ENCODE measurements at regions not wholly inside any gene's neighbourhood (a gene's known extent, or its start where the extent isn't known, plus 50 kb on each side); places are given as distances from the start of the nearest gene placed in this dataset.

GRCh38 chr4:24683116-24683515 is 98.8 kb upstream of the DHX15 start:
- no peak for DNase-seq
- TF ChIP-seq EP300 (IDR thresholded peaks at IDR 0.05; ENCODE audit: low read depth) (no peak), POLR2A (IDR thresholded peaks at IDR 0.05) (no peak)
- Histone ChIP-seq H3K4me3 (no peak overlapping the region), H3K27ac (no peak overlapping the region), H3K4me1 (peaks cover 0 to 4% (median 0%) of the 10 kb centered on the region in 4 donors), H3K9me3 (no peaks in the 10 kb centered on the region), H3K27me3 (no peaks in the 10 kb centered on the region), H3K36me3 (no peaks in the 10 kb centered on the region)
- 66 to 69% methylated on average over 3 to 7 of the region's 7 CpGs for WGBS, 2 donors (ENCODE audit: low coverage in 1 of 2)
- intact Hi-C loops (cut with DNase I; ENCODE audit: low total_unique reads) (no loop called here), in situ Hi-C loops (cut with MboI; ENCODE audit: low pct_ligation_motif_present in 1 of 4, low pct_unique_long_range_greater_than_20kb in 1 of 4, low sequenced_read_pairs in 3 of 4) (loop anchor here in 1 of 4 donors (25.0 kb wide), 2 partner anchors 96 to 196 kb away; partner anchors contain the start of gene DHX15)

- Histone ChIP-seq H3K27ac (peak overlapping the region in 2 of 4 donors; percentile 7 to 52), H3K9me3 (no peaks in the 10 kb centered on the region), H3K27me3 (no peaks in the 10 kb centered on the region), H3K4me3 (no peak overlapping the region), H3K36me3 (no peaks in the 10 kb centered on the region), H3K4me1 (no peaks in the 10 kb centered on the region)
- intact Hi-C loops (cut with DNase I; ENCODE audit: low total_unique reads) (no loop called here), in situ Hi-C loops (cut with MboI; ENCODE audit: low pct_ligation_motif_present in 1 of 4, low pct_unique_long_range_greater_than_20kb in 1 of 4, low sequenced_read_pairs in 3 of 4) (loop anchor here in 2 of 4 donors (5.0 to 25.0 kb wide), 3 partner anchors 100 to 200 kb away; partner anchors contain the start of gene DHX15 (in 1 of the 2))
- DNase-seq, result peak; percentile 66
- TF ChIP-seq CTCF (IDR thresholded peaks at IDR 0.05), result peak; percentile 48 to 79 (median 67)
- TF ChIP-seq POLR2AphosphoS5 (IDR thresholded peaks at IDR 0.05), result peak in 1 of 3 donors; percentile 22
- TF ChIP-seq EP300 (IDR thresholded peaks at IDR 0.05; ENCODE audit: low read depth), result no peak
- TF ChIP-seq POLR2A (IDR thresholded peaks at IDR 0.05), result no peak
- WGBS, 2 donors (ENCODE audit: low coverage in 1 of 2), result 32 to 36% methylated on average over 10 to 13 of the region's 13 CpGs
Measured at GRCh38 chr4:24686866-24687692, 102.7 kb upstream of the DHX15 start.

- intact Hi-C loops (cut with DNase I; ENCODE audit: low total_unique reads), result no loop called here
- H3K4me1 ChIP-seq, result no peaks in the 10 kb centered on the region
- no peak for DNase-seq
- H3K27me3 ChIP-seq, result no peaks in the 10 kb centered on the region
- no peaks in the 10 kb centered on the region for H3K9me3 ChIP-seq
- WGBS, 2 donors (ENCODE audit: low coverage in 1 of 2), result 50 to 79% methylated on average over 1 to 3 of the region's 3 CpGs
- H3K36me3 ChIP-seq, result no peaks in the 10 kb centered on the region
- no peak overlapping the region for H3K4me3 ChIP-seq
- in situ Hi-C loops (cut with MboI; ENCODE audit: low pct_ligation_motif_present in 1 of 4, low pct_unique_long_range_greater_than_20kb in 1 of 4, low sequenced_read_pairs in 3 of 4), result loop anchor here in 2 of 4 donors (5.0 to 25.0 kb wide), 3 partner anchors 101 to 201 kb away; partner anchors contain the start of gene DHX15 (in 1 of the 2)
- H3K27ac ChIP-seq, result no peak overlapping the region
- TF ChIP-seq POLR2AphosphoS5 (IDR thresholded peaks at IDR 0.05), result no peak
Measured at GRCh38 chr4:24688453-24688852, 104.1 kb upstream of the DHX15 start.

GRCh38 chr4:24689212-24689611 is 104.9 kb upstream of the DHX15 start:
- DNase-seq, result no peak
- Histone ChIP-seq H3K9me3 (no peaks in the 10 kb centered on the region), H3K27ac (no peak overlapping the region), H3K4me3 (no peak overlapping the region), H3K27me3 (no peaks in the 10 kb centered on the region), H3K4me1 (no peaks in the 10 kb centered on the region), H3K36me3 (no peaks in the 10 kb centered on the region)
- WGBS, 2 donors (ENCODE audit: low coverage in 1 of 2), result 86% methylated on average over 1 of the region's 1 CpG; no CpG with 5 or more reads in 1 of the 2 donors
- in situ Hi-C loops (cut with MboI; ENCODE audit: low pct_ligation_motif_present in 1 of 4, low pct_unique_long_range_greater_than_20kb in 1 of 4, low sequenced_read_pairs in 3 of 4) (loop anchor here in 2 of 4 donors (5.0 to 25.0 kb wide), 3 partner anchors 102 to 202 kb away; partner anchors contain the start of gene DHX15 (in 1 of the 2)), intact Hi-C loops (cut with DNase I; ENCODE audit: low total_unique reads) (no loop called here)
- TF ChIP-seq EP300 (IDR thresholded peaks at IDR 0.05; ENCODE audit: low read depth) (no peak), CTCF (IDR thresholded peaks at IDR 0.05) (no peak), POLR2AphosphoS5 (IDR thresholded peaks at IDR 0.05) (no peak), POLR2A (IDR thresholded peaks at IDR 0.05) (no peak)

GRCh38 chr4:24690436-24690835 is 104.9 kb upstream of the SOD3 start:
- WGBS, 2 donors (ENCODE audit: low coverage in 1 of 2), result 83% methylated on average over 2 of the region's 2 CpGs; no CpG with 5 or more reads in 1 of the 2 donors
- Histone ChIP-seq H3K9me3 (no peaks in the 10 kb centered on the region), H3K27me3 (no peaks in the 10 kb centered on the region), H3K4me3 (no peak overlapping the region), H3K4me1 (no peaks in the 10 kb centered on the region), H3K36me3 (no peaks in the 10 kb centered on the region), H3K27ac (no peak overlapping the region)
- DNase-seq, result no peak
- intact Hi-C loops (cut with DNase I; ENCODE audit: low total_unique reads), result no loop called here
- in situ Hi-C loops (cut with MboI; ENCODE audit: low pct_ligation_motif_present in 1 of 4, low pct_unique_long_range_greater_than_20kb in 1 of 4, low sequenced_read_pairs in 3 of 4), result loop anchor here in 1 of 4 donors (25.0 kb wide), 2 partner anchors 103 to 203 kb away; partner anchors contain the start of gene DHX15
- TF ChIP-seq CTCF (IDR thresholded peaks at IDR 0.05) (no peak), POLR2AphosphoS5 (IDR thresholded peaks at IDR 0.05) (no peak), EP300 (IDR thresholded peaks at IDR 0.05; ENCODE audit: low read depth) (no peak), POLR2A (IDR thresholded peaks at IDR 0.05) (no peak)

Data from transverse colon (tissue), 4 donors.